Prostate gland (tissue), 2 donors: ENCODE measurements at regions not wholly inside any gene's neighbourhood (a gene's known extent, or its start where the extent isn't known, plus 50 kb on each side); places are given as distances from the start of the nearest gene placed in this dataset.

ENCODE experiments used
- DNase-seq: peaks from one replicate; pipeline ENCODE4 v3.0.0-alpha.2; 2019; ENCODE audit warnings: low spot score
- H3K27ac ChIP-seq, 2 donors: fragments of 200-600 bp; sonication (generic); 2 replicates each; pipeline ENCODE4 v1.5.1; 2017 to 2019
- H3K27me3 ChIP-seq: fragments of 200-600 bp; sonication (generic); replicated peaks from 2 replicates; pipeline ENCODE4 v1.5.1; 2019; ENCODE audit not compliant: insufficient read depth
- H3K36me3 ChIP-seq, 2 donors: fragments of 200-600 bp; sonication (generic); 1 replicate in 1 of 2; 2 replicates in 1 of 2; pipeline versions ENCODE4 v1.5.1 to v1.8.1; 2017 to 2019
- H3K4me1 ChIP-seq: fragments of 200-600 bp; sonication (generic); replicated peaks from 2 replicates; pipeline ENCODE4 v1.5.1; 2019
- H3K4me3 ChIP-seq, 2 donors: fragments of 200-600 bp; sonication (generic); 2 replicates each; pipeline ENCODE4 v1.5.1; 2017 to 2019
- H3K9me3 ChIP-seq: fragments of 200-600 bp; sonication (generic); 2 replicates; pipeline ENCODE4 v1.5.1; 2017
- CTCF ChIP-seq, 4 experiments: fragments of 200-600 bp in 2 of 4; fragments of 450-650 bp in 2 of 4; sonication (generic) in 2 of 4; IDR thresholded peaks; 1 replicate in 3 of 4; 2 replicates in 1 of 4; pipeline ENCODE4 v1.5.1; 2016 to 2019; ENCODE audit warnings: antibody characterized with exemption in 4 of 4, mild to moderate bottlenecking in 2 of 4, moderate library complexity in 2 of 4
- POLR2A ChIP-seq: fragments of 450-650 bp; IDR thresholded peaks from one replicate; pipeline ENCODE4 v1.6.1; 2016; ENCODE audit warnings: antibody characterized with exemption, mild to moderate bottlenecking
- POLR2AphosphoS5 ChIP-seq: sonication (generic); formaldehyde crosslinking; IDR thresholded peaks from one replicate; pipeline ENCODE4 v1.6.1; 2017; ENCODE audit warnings: antibody characterized with exemption
- WGBS: methylation state at CpG from one replicate; pipeline ENCODE4 v1.1.5; 2018; 5-methylcytosine and 5-hydroxymethylcytosine counted together
- intact Hi-C: fragments of 100-400 bp; cut with DNase I; formaldehyde crosslinking; loops from one replicate; pipeline ENCODE4 v1.14.2; 2022

DNA sequence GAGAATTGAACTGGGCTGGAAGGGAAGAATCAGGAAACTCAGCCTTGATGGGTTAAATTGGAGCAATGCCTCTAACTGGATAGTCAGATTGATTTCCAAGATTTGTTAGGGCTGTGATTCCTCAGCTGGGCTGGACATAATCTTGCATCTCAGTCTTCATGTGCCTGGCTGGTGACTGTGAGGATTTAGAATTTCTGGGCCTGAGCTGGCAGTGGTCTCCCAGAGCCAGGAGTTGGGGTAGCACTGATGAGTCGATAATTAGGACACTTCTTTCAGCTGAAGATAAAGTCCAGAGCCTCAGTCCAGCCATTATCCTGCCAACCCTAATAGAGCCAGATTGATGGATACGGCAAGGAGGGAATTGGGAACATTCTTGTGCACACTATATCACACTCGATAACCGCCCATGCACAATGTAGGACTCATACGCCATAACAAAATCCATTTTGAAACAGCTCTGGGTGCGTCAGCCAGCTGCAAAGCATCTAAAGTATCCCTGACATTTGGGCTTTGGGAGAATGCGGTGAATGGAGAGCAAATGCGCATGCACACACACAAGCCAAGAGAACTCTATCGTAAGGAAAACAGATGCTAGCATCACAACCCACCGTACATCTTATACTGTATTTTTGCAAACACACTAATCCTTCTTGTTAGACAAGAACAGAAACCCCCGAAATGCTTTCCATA, 405.1 kb upstream of the KLF4 start:
- Histone ChIP-seq H3K4me3 (no peak overlapping the region), H3K27me3 (no peaks in the 10 kb centered on the region), H3K4me1 (no peaks in the 10 kb centered on the region), H3K36me3 (no peaks in the 10 kb centered on the region), H3K9me3 (no peaks in the 10 kb centered on the region), H3K27ac (no peak overlapping the region)
- DNase-seq, result no peak
- WGBS, result 77% methylated on average over 11 of the region's 11 CpGs
- TF ChIP-seq POLR2A (no peak), POLR2AphosphoS5 (no peak), CTCF (IDR thresholded peaks at IDR 0.05) (no peak)
- intact Hi-C loops, result no loop called here

DNA sequence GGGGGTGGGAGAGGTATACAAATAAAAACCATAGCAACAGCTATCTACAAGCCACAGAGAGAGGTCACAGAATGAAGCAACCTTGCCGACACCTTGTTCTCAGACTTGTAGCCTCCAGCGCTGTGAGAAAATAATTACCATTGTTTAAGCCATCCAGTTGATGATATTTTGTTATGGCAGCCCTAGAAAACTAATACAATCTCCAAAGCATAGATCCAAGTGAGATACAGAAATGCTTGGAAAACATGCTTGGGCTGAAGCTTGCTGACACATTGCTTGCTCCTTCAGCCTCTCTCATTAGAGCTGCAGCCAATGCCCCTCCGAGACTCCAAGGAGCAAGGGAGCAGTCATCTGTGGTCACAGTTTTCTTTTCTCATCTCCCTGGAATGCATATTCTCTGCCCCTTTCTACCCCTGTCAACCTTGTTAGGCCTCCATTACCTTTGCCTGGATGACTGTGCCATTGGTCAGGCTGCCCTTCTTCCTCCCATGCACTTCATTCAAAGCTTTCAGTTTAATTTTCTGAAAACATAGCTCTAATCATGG, 401.4 kb upstream of the KLF4 start:
- Histone ChIP-seq H3K4me1 (no peaks in the 10 kb centered on the region), H3K36me3 (no peaks in the 10 kb centered on the region), H3K4me3 (no peak overlapping the region), H3K9me3 (no peaks in the 10 kb centered on the region), H3K27me3 (no peaks in the 10 kb centered on the region), H3K27ac (no peak overlapping the region)
- TF ChIP-seq CTCF (IDR thresholded peaks at IDR 0.05) (no peak), POLR2AphosphoS5 (no peak), POLR2A (no peak)
- intact Hi-C loops, result no loop called here
- 97% methylated on average over 3 of the region's 3 CpGs for WGBS
- no peak for DNase-seq

GRCh38 chr9:107888773-107889227, 399.2 kb upstream of the KLF4 start:
- DNase-seq, result no peak
- intact Hi-C loops, result no loop called here
- Histone ChIP-seq H3K36me3 (no peaks in the 10 kb centered on the region), H3K9me3 (no peaks in the 10 kb centered on the region), H3K4me3 (no peak overlapping the region), H3K4me1 (no peaks in the 10 kb centered on the region), H3K27me3 (no peaks in the 10 kb centered on the region), H3K27ac (no peak overlapping the region)
- 76% methylated on average over 2 of the region's 2 CpGs for WGBS
- TF ChIP-seq POLR2A, result no peak
- TF ChIP-seq CTCF (IDR thresholded peaks at IDR 0.05), result no peak
- no peak for TF ChIP-seq POLR2AphosphoS5

- Histone ChIP-seq H3K9me3 (no peaks in the 10 kb centered on the region), H3K27ac (no peak overlapping the region), H3K27me3 (no peaks in the 10 kb centered on the region), H3K4me1 (no peaks in the 10 kb centered on the region), H3K36me3 (no peaks in the 10 kb centered on the region), H3K4me3 (no peak overlapping the region)
- TF ChIP-seq POLR2A (no peak), CTCF (IDR thresholded peaks at IDR 0.05) (no peak), POLR2AphosphoS5 (no peak)
- no peak for DNase-seq
- intact Hi-C loops, result no loop called here
Measured at GRCh38 chr9:107886826-107887225, 397.3 kb upstream of the KLF4 start.

DNA sequence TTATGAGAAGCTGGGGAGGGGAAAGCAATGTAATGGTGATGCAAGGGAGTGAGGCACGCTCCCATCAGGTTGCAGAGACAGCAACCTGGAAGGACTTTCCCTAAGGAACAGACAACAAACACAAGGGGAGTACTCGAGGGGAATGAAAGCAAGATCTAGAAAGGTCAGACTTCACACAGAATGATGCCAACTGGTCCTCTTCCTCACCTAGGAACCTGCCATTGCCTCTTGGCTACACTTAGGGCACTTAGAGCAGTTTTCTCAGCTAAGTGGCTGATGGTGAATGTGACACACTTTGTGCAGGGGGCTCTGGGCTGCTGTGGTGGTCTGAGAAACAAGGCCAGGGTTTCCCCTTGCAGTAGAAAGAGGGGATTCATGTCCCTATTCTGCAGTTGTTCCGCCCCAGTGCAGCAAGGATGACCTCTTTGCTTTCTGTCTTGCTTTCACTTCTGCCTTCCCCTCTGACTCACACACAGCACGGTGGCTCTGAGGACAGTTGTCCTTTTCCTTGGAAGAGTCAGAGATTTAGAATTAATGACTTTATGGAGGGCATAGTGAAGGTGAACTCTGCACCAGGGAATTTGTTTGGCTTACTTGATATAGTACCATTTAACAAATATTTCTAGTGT, 394.0 kb upstream of the KLF4 start:
- 80% methylated on average over 4 of the region's 4 CpGs for WGBS
- intact Hi-C loops, result no loop called here
- Histone ChIP-seq H3K36me3 (no peaks in the 10 kb centered on the region), H3K27ac (no peak overlapping the region), H3K4me3 (no peak overlapping the region), H3K27me3 (no peaks in the 10 kb centered on the region), H3K4me1 (no peaks in the 10 kb centered on the region), H3K9me3 (no peaks in the 10 kb centered on the region)
- TF ChIP-seq POLR2A (no peak), CTCF (IDR thresholded peaks at IDR 0.05) (no peak), POLR2AphosphoS5 (no peak)
- DNase-seq, result no peak
